Muscle of arm (tissue), 1 donor: ENCODE measurements at regions not wholly inside any gene's neighbourhood (a gene's known extent, or its start where the extent isn't known, plus 50 kb on each side); places are given as distances from the start of the nearest gene placed in this dataset.

Experiments used
- DNase-seq: peaks from one replicate; pipeline ENCODE4 v3.0.0-alpha.2; 2013

DNA sequence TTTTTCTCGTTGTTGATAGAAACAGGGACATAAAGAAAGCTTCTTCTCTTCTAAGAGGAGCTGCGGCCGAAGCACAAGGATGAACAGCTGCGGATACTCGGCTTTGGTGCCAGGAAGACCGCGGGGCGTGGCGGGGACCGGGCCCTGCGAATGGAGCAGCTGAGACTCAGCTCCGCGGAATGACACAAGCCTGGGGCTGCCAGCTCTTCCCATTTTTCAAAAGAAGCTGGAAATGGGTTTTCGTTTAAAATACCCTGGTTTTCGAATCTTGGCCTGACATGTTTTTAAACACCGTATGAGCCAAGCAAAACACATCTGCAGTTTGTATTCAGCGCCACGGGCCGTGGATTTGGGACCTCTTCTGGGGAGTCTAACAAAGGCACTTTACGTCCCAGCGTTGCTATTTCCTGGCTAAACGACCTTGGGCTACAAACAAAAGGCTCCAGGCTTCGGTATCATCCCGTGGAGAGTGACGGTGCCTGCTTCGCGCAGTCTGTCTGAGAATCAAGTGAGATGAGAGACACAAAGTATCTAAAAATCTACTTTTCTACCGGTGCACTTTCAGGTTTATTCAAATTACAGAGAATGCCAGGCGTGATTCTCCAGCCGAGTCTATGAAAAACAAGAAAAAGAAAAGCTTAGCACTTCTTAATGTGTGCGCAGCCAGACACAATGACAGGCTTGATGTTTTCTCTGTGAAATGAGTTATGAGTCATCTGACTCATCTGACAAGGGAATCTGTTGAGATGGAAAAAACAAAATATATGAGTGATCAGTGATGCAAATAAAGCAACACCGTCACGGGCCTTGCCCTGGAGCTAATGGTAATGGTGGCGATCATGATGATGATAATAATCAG, 114.0 kb upstream of the TMEM132D start:
- DNase-seq: peak; percentile 75

DNA sequence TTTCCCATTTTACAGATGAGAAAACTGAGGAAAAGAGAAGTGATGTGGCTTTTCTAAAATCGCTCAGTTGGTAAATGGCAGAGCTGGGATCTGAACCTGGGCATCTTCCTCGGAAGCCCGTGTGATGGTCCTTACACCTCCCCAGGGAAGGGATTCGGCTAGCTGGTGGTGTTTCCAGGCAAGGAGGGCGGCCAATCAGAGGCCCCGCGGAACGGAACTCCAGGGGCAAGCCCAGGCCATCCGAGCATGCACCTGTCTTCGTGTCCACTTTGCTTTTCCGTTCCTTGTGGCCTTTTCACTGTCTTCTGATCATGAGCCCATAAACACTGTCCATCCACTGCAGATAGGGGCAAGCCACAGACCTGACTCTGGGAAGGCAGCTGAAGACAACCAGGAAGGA, 114.8 kb upstream of the TMEM132D start:
- DNase-seq: no peak

DNA sequence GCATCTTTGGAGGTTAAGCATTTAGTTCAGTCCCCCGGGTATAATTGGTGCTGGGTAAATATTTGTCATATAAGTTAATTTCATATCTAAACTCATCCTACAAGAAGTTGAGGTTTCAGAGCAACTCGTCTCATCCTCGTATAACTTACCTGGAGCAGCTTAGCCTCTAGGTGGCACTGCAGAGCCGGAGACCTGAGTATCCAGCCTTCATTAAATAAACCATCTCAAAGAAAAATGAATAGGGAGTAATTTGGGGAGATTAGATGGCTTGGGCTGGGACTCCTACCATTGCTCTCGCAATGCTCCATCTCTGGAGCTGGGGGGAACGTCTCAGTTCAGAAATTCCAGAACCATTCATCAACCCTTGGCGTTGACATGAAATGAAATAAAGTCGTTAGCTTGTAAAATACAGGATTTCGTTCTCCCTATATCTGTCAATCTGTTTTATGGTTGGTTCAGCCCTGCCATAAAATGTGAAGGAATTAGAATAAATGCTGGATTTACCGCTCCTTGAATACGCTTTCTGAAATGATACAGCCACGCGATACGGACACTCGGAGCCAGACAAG, 122.9 kb upstream of the TMEM132D start:
- DNase-seq: no peak

DNA sequence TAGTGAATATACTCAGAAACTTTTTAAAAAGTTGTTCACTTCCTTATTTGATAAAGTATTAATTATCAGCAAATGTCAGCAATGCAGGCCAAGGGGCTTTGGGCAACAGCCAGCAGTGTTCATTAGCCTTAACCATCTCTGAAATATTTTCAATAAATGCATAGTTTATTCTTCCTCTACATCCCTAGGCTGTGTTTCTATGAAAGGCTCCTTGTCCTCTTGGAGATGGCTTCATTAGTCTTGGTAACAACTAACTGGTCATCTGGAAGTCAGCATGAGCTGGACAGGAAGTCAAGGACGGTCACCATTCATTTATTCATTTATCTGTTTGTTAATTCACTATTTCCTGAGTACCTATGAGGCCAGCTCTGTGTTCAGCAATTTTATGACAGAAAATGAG, 124.0 kb upstream of the TMEM132D start:
- no peak for DNase-seq

DNA sequence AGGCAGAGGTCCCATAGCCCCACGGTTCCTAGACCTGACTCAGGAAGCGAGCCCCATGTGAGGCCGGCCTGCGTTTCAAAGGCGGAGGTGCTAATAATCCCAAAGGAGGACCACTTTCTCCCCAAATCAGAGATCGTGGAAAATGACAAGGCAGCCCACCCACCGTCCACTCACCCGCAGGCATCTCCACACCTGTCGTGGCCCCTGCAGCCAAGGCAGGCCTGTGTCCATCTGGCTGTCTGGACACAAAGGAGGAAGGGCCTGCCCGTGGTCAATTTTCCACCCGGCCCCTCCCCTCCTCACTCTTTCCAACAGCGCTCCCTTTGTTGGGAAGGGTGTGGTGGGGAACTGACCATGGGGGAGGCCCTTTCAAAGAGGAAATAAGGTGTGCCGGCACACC, 125.3 kb upstream of the TMEM132D start:
- DNase-seq: no peak

DNA sequence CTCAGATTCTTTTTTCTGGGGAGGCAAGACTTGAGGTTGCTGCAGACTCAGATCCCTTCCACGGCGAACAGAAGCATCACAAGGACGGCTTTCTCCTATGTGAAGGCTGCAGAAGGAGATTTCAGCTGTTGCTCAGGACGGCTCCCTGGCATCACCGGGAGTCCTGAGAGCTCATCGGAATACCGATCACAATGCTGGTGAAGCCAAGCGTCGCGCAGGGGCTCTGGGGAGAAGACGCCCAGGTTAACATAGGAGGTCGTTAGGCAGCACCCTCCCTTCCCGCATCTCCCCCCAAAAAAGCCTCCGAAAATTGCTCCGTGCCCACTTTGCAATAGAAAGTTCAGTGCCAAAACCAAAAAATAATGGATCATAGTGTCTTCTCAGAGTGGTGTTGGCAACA, 127.2 kb upstream of the TMEM132D start:
- no peak for DNase-seq

DNA sequence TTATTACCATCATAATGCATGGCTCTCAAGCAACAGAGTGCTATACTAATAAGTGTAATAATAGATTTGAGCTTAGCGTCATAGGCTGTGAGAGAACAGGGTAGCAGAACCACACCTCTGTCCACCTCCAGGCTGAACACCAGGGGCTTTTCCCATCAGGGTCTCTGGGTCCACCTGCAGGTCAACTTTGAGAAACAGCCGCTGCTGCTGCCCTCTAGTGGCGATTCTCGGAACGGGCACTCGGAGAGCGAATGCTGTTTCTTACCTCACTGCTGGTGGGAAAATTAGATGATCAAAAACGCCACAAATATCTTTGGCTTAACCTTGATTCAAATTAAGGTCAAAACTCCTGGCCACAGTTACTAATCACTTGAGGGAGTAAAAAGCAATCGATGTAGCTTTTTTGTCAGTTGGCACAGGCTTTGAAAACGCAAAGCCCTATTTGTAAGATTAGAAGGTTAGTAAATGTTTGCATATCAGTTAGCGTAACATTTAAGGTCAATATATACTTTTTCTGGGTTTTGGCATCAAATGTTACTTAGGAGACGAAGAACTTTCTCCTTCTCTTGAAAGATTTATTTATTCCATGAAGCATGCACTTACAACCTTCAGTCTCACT, 127.9 kb upstream of the TMEM132D start:
- DNase-seq: peak; percentile 36

DNA sequence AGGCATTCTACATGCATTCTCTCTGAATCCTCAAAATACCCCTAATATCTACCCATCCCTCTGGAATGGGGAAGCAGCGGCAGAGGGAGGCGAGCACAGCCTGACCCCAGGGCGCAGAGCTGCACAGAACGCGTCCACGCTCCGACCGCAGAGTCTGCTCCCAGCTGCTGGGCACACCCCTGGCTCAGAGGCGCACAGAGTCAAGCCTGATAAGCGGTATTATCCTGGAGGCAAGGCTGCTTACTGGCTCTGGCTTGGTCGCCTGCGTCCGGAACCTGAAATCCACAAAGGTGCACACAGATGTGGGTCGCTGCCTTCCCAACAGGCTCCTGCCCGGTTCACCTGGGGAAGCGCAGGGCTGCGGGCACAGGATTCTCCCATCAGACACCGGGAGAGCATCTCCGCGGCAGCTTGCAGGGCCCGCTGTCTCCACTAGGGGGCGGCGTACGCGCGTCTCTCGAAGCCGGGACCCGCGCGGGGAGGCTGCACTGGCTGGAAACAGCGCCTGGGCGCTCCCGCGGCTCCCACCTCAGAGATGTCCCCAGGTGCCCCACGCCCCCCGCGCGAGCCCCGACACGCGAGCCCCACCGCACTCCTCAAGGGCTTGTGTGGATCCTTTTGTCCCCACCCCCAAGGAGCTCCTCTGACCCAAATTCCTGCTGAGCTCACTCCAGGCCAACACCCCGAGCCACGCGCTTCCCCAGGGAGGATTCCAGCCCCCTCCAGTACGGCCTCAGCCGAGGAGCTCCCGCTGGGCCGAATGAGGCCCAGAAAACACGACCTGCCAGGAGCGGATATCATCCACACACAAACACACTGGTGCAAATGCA, 120.1 kb upstream of the FZD10 start:
- peak; percentile 40 for DNase-seq

DNA sequence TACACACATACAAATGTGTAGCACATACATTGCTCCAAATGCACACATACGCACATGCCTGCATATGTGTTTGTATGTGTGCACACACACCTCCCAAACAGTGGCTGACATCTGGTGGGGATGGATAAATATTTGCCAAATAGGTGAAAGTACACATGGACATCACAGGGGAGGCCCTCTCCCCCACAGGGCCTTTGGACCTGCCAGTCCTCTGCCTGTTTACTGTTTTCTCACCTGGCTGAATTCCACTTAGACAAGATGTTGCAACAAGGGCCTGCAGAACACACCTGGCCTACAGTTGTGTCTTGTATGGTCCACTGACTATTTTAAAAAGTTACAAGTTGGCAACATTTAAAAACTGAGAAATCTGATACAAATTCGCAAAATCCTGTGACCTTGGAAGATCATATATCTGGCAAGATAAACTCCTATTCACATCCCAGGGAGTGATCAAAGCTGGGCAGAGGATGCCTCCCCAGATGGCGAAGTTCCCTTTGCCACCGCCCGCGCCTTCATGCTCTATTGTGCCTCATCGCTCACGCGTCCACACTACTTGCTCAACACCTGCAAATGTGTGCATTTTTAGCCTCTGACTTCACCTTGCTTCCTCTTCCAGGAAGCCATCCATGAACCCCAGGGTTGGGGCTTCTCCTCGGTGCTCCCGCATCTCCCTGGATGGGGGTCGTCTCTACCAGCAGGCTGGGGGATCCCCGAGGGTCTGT, 118.4 kb upstream of the FZD10 start:
- DNase-seq: no peak

DNA sequence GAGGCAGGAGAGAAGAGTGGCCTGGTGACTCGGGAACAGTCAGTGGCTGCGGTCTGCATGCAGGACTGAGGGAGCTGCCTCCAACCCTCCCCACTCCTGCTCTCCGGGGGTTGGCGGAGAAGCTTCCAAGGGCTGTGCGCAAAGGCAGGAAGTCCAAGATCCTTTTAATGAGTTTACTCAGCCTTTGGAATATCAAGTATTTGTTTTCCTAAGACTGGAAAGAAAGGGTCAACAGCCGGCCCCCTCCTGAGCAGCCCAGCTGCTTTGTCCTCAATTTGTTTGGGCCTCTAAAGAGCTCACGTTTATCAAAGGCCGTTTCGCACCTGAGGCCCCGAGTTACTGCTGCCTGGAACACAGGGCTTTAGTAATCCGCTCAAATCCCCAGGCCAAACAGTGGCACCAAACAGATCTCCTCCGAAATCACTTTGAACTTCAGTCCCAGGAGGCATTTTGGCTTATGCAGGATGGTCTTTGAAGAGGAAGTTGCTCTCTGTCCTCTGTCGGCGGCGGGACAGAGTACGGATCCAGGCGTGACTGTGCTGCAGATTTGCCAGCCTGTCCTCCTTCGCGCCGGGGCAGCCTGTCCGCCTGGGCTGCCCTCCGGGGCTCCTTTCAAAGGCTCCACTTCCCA, 117.2 kb upstream of the FZD10 start:
- no peak for DNase-seq

DNA sequence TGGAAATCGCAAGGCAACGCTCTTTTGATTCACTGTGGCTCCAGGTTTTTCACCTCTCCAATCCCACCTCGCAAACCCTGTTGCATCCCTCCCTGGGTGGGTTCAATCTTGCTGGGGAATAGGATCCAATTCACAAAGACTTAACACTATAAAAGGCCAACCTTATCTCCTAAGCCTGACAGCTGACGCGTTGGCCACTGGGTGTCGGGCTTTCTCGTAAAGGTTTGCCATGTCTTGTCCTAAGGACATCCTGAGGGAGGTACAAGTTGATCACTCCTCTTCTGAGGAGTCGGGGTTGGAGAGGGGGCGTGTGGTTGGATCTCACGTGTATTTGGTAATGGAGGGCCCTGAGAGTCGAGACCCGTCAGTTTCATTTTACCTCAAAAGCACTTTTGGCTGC, 112.6 kb upstream of the FZD10 start:
- no peak for DNase-seq

DNA sequence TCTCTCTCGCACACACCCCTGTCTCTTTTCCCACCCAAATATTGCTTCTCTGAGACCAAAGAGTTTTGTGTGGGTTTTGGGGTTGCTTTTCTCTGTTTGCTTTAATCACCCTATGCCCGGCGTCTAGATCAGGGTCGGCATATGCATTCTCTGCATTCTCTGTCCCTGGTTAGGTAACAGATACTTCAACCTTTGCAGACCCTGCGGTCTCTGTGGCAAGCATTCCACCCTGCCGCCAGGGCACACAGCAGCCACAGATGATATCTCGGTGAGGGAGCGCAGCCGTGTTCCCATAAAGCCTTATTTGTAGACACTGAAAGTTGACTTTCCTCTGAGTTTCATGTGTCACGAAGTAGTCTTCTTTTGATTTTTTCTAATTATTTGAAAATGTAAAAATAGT, 110.4 kb upstream of the FZD10 start:
- DNase-seq: no peak

DNA sequence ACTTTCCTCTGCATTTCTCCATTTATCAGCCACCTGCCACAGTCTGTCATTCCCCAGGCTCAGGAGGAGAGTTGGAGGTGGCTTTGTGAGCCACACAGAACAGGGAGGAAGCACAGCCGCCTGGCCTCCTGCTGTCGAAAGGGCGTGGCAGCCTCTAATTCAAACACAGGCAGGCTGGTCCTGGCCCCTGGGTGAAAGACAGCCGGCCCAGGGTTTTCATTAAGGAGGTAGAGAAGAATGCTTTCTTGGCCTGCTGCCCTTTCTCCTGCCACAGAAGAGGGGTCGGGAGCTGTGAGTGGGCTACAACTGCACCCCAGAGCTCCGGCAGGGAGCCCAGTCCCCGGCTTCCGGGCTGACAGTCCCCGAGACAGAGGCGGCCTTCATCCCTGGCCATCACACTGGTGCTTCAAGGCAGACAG, 108.6 kb upstream of the FZD10 start:
- DNase-seq: no peak

DNA sequence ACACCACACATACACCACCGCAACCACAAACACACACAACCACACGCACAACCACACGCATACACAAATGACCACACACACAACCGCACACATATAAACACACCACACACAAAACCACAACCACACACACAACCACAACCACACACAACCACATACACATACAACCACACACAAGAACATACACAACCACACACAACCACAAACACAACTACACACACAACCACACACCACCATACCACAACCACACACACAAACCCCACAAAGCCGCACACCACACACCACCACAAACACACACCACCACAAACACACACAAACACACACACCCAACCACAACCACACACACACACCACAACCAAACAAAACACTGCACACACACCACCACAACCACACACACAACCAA, 107.5 kb upstream of the FZD10 start:
- DNase-seq: no peak

DNA sequence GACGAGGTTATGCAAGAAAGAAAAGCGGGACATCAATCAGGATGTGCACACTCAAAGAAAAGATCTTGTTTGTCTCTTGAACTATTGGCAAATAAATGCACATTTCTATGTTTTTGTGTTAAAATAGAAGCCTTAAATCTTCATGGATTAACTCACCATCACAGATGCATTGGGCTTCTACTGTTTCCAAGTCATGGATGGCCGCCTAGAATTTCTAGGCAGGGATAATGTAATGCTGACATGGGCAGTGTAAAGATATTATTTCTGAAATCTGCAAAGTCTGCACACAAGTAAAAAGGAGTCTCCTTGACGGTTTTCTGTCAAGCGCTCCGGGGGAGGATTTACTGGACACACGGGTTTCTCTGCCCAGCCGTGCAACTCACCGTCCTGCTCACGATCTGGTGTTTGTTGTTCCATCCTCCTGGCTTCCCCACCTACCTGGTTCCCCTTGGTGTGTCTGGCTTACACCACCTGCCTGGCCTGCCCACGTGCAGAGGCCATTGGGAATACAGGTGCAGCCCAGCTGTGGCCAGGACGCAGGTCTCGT, 103.3 kb upstream of the FZD10 start:
- no peak for DNase-seq

DNA sequence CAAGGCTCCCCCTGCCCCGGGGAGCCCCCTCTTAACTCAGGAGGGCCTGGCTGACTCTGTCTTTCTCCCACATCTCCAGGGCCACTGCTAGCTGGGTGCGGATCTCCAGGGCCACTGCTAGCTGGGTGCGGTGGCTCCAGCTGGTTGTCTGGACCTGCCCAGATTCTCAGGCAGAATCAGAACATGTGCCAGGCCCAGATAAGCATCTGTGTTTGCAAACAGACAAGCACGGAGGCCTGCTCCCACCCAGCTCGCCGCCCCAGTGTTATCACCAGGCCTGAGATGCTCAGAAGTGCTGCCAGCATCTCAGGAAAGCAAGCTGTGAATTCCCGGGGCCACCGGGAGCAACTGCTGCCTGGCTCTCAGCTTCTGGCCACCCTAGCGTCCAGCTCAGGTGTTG, 98.4 kb upstream of the FZD10 start:
- no peak for DNase-seq

DNA sequence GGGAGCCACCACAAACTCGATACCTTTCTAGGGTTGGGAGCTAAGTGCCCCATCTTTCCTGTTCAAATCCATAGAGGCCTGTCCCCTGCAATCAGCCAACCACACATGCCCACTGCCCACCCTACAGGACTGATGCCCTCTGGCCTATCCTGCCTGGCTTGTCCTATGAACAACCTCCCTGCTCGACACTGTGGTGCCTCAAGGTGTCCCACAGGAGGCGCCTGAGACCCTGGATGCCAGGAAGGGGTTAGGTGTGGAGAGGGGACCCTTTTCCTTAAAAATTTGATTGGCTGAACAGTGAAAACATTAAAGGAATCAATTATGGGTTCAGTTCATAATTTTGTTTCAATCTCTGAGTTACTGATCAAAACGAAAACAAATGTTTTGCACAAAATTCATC, 97.3 kb upstream of the FZD10 start:
- no peak for DNase-seq

DNA sequence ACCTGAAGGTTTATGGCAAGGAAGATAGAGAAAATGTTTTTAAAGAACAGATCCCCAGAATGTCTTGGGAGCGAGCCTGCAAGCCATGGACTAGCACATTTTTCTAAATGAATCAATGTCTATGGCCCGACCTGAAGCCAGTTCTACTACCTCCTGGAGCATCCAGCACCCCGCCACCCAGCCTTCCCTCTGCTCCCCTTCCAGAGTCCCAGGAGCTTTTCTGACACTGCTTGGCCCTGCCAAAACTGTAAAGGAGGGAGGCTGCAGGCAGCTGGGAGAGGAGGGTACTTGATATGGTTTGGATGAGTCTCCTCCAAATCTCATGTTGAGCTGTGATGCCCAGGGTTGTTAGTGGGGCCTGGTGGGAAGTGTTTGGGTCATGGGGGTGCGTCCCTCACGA, 95.5 kb upstream of the FZD10 start:
- no peak for DNase-seq

DNA sequence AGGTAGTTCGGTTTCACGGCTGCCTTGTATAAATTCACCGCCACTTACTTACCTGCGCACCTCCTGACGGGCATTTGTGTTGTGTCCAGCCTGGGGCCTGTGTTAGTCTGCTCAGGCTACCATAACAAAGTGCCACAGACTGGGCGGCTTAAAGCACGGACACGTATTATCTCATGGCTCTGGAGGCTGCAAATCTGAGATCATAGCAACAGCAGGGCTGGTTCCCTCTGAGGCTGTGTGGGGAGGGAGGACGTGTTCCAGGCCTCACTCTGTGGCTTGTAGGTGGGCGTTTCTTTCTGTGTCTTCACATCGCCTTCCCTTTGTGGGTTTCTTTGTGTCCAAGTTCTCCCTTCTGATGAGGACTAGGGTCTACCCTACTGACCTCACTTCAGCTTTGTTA, 93.5 kb upstream of the FZD10 start:
- DNase-seq: no peak

DNA sequence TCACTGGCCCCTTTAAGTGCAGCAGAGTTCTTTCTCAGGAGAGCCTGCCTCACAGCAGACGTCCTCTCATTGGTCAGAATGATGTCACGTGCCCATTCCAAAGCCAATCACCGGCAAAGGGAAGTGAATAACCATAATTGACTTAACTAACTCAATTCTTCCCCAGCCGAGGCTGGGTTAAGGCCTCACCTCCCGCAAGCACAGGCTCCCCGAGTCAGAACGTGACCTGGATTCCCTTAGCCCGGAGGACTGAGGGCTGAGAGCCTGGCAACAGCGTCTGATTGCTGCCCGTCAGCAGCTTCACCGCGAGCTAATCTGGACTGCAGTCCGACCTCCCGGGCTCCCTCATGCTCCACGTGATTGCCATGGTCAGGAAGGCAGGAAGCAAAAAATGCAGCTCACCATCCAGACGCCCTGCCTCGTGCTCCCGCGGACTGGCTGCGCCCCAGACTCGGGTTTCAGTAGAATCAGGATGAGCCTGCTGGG, 92.1 kb upstream of the FZD10 start:
- DNase-seq: no peak

DNA sequence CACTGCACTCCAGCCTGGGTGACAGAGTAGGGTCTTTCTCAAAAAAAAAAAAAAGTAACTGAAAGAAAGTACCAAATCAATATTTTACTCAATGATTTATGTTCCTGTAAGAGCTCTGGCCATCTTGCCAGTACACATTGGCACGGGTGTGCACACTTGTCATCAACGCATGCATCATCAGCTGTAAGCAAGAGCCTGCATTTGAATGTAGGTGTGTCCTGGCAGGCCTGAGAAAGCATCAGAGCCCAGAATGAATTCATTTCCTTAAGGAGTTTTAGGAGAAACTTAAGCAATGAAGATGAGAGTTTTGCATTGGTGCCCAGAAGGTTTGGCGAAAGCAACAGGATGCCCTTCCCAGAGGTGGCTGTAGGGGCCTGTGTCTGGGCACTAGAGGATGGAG, 88.5 kb upstream of the FZD10 start:
- DNase-seq: no peak
